GM06990 (cell line): ENCODE measurements at regions not wholly inside any gene's neighbourhood (a gene's known extent, or its start where the extent isn't known, plus 50 kb on each side); places are given as distances from the start of the nearest gene placed in this dataset.

Experiments used
- DNase-seq: peaks from one replicate; pipeline ENCODE4 v3.0.0-alpha.2; 2011; ENCODE audit not compliant: insufficient read length; ENCODE audit errors: extremely low read depth
- H3K27me3 ChIP-seq: replicated peaks from 2 replicates; pipeline ENCODE4 v1.6.0; 2011; ENCODE audit warnings: low read length; ENCODE audit not compliant: control insufficient read depth, insufficient read depth
- H3K36me3 ChIP-seq: 2 replicates; pipeline ENCODE4 v1.5.1; 2011; ENCODE audit warnings: low read length; ENCODE audit not compliant: control insufficient read depth, insufficient read depth
- H3K4me3 ChIP-seq: replicated peaks from 2 replicates; pipeline ENCODE4 v1.5.1; 2011; ENCODE audit warnings: low read depth, mild to moderate bottlenecking, control low read depth, low read length
- CTCF ChIP-seq: IDR thresholded peaks from 2 replicates; pipeline ENCODE4 v1.5.1; 2011; ENCODE audit warnings: low read length, control low read depth, mild to moderate bottlenecking, inconsistent platforms; ENCODE audit not compliant: insufficient read depth, poor library complexity, severe bottlenecking

DNA sequence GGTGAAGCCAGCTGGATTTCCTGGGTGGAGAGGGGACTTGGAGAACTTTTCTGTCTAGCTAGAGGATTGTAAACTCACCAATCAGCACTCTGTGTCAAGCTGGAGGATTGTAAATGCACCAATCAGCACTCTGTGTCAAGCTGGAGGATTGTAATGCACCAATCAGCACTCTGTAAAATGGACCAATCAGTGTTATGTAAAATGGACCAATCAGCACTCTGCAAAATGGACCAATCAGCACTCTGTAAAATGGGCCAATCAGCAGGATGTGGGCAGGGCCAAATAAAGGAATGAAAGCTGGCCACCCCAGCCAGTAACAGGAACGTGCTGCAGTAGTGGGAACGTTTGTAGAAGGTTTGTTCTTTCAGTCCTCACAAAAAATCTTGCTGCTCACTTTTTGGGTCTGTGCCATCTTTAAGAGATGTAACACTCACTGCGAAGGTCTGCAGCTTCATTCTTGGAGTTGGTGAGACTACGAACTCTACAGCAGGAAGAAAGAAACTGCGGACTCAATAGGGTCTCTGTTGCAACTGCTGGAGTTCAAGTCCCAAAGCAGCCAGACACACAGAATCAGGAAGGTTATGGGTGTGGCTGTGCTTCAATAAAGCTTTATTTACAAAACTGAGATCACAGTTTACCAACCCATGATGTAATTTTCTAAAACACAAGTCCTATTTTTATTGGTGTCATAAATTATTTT is 145.7 kb upstream of the ERCC6L2 start:
- no peak for TF ChIP-seq CTCF
- DNase-seq: no peak
- Histone ChIP-seq H3K4me3 (no peak overlapping the region), H3K36me3 (no peaks in the 10 kb centered on the region), H3K27me3 (no peaks in the 10 kb centered on the region; the same call in none of the 2 replicates)

GRCh38 chr9:95729046-95729445 is 146.4 kb upstream of the ERCC6L2 start:
- Histone ChIP-seq H3K27me3 (no peaks in the 10 kb centered on the region; the same call in none of the 2 replicates), H3K36me3 (no peaks in the 10 kb centered on the region), H3K4me3 (no peak overlapping the region)
- DNase-seq: no peak
- no peak for TF ChIP-seq CTCF

DNA sequence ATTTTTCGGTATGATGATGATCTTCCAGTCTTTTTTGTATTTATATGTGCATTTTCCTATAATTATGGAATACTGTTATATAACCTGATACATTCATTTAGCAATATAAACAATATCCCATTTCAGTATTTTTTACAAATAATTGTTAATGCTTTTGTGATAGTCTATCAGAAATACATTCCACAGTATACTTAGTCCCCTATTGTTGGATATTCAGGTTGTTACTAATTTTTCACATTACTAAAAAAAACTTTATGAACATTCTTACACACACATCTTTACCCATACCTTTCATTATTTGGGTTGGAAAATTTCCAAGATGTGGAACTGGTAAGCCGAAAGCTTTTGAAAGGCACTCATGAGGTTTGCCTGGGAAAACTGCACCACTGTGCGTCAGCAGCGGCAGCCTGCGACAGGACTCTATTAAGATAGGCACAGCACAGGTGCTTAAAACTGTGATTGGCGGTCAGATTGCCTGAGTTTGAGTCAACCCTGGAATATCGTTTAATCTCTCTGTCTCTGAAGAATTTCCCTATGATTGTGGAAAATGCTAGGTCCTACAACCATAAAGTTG is 147.5 kb upstream of the ERCC6L2 start:
- Histone ChIP-seq H3K27me3 (no peaks in the 10 kb centered on the region; the same call in 1 of the 2 replicates), H3K4me3 (no peak overlapping the region), H3K36me3 (no peaks in the 10 kb centered on the region)
- TF ChIP-seq CTCF: no peak
- no peak for DNase-seq

DNA sequence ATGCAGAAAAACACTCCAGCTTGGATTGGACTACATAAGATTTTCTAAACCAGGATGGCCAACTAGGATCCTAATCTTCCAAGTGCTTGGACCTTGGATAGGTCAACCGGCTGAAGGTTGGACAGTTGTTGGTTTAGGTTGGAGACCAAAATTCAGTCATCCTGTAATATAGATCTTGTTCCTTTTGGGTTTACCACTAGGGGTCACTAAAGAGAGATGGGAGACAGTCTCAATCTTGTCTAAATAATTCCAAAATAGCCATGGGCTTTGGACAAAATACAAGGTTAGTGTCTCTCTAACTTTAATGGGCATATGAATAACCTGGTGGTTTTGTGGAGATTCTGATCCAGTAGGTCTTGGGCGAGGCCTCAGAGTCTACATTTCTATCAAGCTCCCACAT is 148.7 kb upstream of the ERCC6L2 start:
- Histone ChIP-seq H3K36me3 (no peaks in the 10 kb centered on the region), H3K4me3 (no peak overlapping the region), H3K27me3 (no peaks in the 10 kb centered on the region)
- peak; percentile 61 for TF ChIP-seq CTCF
- DNase-seq: no peak

DNA sequence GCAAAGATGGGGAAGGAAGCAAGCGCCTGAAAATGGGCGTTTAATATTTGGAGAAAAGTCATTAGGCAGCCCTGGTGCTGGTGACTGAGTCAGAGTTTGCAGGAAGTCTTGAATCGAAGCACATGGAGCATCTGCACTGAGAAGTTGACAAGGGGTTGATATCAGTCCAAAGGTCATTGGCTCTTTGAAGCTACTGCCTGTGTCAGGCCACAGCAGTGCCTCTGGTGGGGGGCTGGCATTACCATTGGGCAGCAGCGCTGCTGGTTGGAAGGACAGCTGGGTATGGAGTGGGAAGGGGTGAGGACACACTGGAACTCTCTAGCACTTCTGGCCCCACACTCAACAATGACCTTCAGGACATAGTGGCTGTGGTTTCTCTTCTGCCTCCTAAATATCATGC is 150.4 kb upstream of the ERCC6L2 start:
- DNase-seq: no peak
- no peak overlapping the region for H3K4me3 ChIP-seq
- H3K27me3 ChIP-seq: no peaks in the 10 kb centered on the region
- no peaks in the 10 kb centered on the region for H3K36me3 ChIP-seq
- TF ChIP-seq CTCF: no peak
